ENCODE measurements at regions not wholly inside any gene's neighbourhood (a gene's known extent, or its start where the extent isn't known, plus 50 kb on each side); places are given as distances from the start of the nearest gene placed in this dataset.

DNA sequence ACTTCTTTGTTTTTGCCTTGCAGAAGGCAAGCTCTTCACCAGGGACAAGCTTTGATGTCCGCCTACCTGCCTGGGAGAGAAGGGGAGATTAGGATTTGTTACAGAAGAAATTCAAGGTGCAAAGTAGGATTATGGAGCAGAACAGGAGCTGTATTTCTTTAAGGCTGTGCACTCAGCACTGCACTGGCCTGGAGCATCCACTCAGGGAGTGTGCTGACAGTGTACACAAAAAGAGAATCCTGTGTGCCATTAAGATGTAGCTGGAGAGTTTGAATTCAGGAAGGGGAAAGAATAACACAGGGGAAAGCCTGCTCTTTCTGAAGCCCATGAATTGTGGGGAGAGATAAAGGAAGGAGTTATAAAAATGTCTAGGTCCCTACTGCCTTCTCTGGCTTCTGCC lies 137.7 kb upstream of the ETS2 start:
- intact Hi-C loops (cut with DNase I): no loop called here

DNA sequence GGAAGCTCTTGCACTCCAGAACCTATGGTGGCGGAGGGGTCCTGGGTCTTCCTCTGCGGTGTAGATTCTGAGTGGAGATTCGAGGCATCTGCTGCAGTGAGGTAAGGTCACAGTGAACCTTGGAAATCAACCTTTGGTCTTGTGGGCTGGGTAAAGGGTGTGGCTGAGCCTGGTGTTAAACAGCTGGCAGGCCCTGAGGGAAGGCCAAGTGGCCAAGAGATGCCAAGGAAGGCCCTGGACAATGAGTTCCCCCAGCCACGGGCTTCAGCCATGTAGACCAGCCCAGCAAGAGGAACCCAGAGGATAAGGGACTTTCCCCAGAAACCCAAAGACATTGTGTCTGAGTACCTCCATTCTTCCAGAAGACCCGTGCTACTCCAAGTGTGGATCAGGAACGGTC lies 137.2 kb upstream of the ETS2 start:
- Histone ChIP-seq H3K4me3 (no peak overlapping the region), H3K9me3 (replicated peaks in 1 of 3) (no peaks in the 10 kb centered on the region), H3K27me3 (peaks cover 4% of the 10 kb centered on the region), H3K4me1 (replicated peaks in 1 of 2) (no peaks in the 10 kb centered on the region), H3K36me3 (replicated peaks in 1 of 2) (no peaks in the 10 kb centered on the region), H3K27ac (no peak overlapping the region)
- intact Hi-C loops (cut with DNase I): no loop called here
- 82 to 88% (median 86%) methylated on average over 5 to 6 of the region's 6 CpGs for WGBS, 4 donors
- DNase-seq: no peak
- no peak for TF ChIP-seq CTCF (IDR thresholded peaks at IDR 0.05)
- TF ChIP-seq POLR2A (IDR thresholded peaks at IDR 0.05): no peak

More for the DNA sequence above, 137.7 kb upstream of the ETS2 start:
- Histone ChIP-seq H3K4me3 (no peak overlapping the region), H3K36me3 (replicated peaks in 1 of 2) (no peaks in the 10 kb centered on the region), H3K27me3 (peaks cover 4% of the 10 kb centered on the region), H3K4me1 (replicated peaks in 1 of 2) (no peaks in the 10 kb centered on the region), H3K9me3 (replicated peaks in 1 of 3) (no peaks in the 10 kb centered on the region), H3K27ac (no peak overlapping the region)
- TF ChIP-seq CTCF (IDR thresholded peaks at IDR 0.05): no peak
- TF ChIP-seq POLR2A (IDR thresholded peaks at IDR 0.05): no peak
- DNase-seq: no peak
- WGBS, 4 donors: 31 to 71% (median 71%) methylated on average over 1 of the region's 1 CpG

DNA sequence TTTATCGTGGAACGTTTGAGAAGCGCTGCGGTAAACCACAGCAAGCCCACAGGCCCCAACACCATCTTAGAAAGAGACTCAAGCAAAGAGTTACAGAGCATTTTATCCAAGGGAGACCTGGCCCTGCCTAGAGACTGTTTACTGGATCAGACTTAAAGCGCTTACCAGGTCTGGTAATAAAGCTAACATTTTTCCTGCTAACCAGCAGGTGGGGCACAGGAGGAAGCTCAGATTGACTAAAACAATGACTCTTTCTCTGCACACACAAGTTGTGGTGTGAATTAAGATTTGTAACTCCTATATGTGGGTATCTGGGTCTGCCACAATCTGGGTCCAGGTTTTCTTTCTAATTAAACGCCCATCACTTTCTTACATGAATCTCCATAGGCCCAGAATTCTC lies 136.5 kb upstream of the ETS2 start:
- H3K4me3 ChIP-seq: no peak overlapping the region
- no peaks in the 10 kb centered on the region for H3K36me3 ChIP-seq (replicated peaks in 1 of 2)
- H3K27ac ChIP-seq: no peak overlapping the region
- H3K27me3 ChIP-seq: peaks cover 4% of the 10 kb centered on the region
- no peak for DNase-seq
- intact Hi-C loops (cut with DNase I): no loop called here
- 75 to 85% (median 82%) methylated on average over 6 of the region's 6 CpGs for WGBS, 4 donors
- TF ChIP-seq POLR2A (IDR thresholded peaks at IDR 0.05) (no peak), CTCF (IDR thresholded peaks at IDR 0.05) (peak in 2 of 6 experiments; percentile 14 to 26)
- H3K4me1 ChIP-seq (replicated peaks in 1 of 2): no peaks in the 10 kb centered on the region
- no peaks in the 10 kb centered on the region for H3K9me3 ChIP-seq (replicated peaks in 1 of 3)

- no peaks in the 10 kb centered on the region for H3K4me1 ChIP-seq (replicated peaks in 1 of 2)
- no peak overlapping the region for H3K27ac ChIP-seq
- TF ChIP-seq CTCF (IDR thresholded peaks at IDR 0.05) (no peak), POLR2A (IDR thresholded peaks at IDR 0.05) (no peak)
- no peak for DNase-seq
- intact Hi-C loops (cut with DNase I): no loop called here
- no peaks in the 10 kb centered on the region for H3K9me3 ChIP-seq (replicated peaks in 1 of 3)
- 76 to 85% (median 81%) methylated on average over 7 of the region's 7 CpGs for WGBS, 4 donors
- no peak overlapping the region for H3K4me3 ChIP-seq
- no peaks in the 10 kb centered on the region for H3K36me3 ChIP-seq (replicated peaks in 1 of 2)
- peaks cover 14% of the 10 kb centered on the region for H3K27me3 ChIP-seq
Observed at GRCh38 chr21:38670861-38671260, 134.9 kb upstream of the ETS2 start.
